Mesenchymal stem cell (in vitro differentiated cells and primary cell): ENCODE measurements at regions not wholly inside any gene's neighbourhood (a gene's known extent, or its start where the extent isn't known, plus 50 kb on each side); places are given as distances from the start of the nearest gene placed in this dataset.

Experiments
- DNase-seq: peaks from one replicate; pipeline ENCODE4 v3.0.0-alpha.2; 2013
- H2AFZ ChIP-seq: one replicate; pipeline ENCODE4 v1.6.1; 2013; ENCODE audit warnings: low read depth, mild to moderate bottlenecking, control low read depth, inconsistent platforms, low read length, moderate library complexity
- H2AK5ac ChIP-seq: 2 replicates; pipeline ENCODE4 v1.6.1; 2013; ENCODE audit warnings: low read length, moderate library complexity, mild to moderate bottlenecking, inconsistent platforms; ENCODE audit not compliant: severe bottlenecking
- H2BK120ac ChIP-seq: one replicate; pipeline ENCODE4 v1.6.1; 2013; ENCODE audit warnings: low read depth, mild to moderate bottlenecking, inconsistent platforms, low read length, moderate library complexity
- H2BK12ac ChIP-seq, 2 experiments: one replicate each; pipeline ENCODE4 v1.6.1; 2013; ENCODE audit warnings: inconsistent platforms in 2 of 2, low read length in 2 of 2, mild to moderate bottlenecking in 2 of 2, moderate library complexity in 2 of 2, control low read depth in 1 of 2
- H2BK15ac ChIP-seq: one replicate; pipeline ENCODE4 v1.6.1; 2013; ENCODE audit warnings: mild to moderate bottlenecking, low read depth, inconsistent platforms; ENCODE audit not compliant: poor library complexity, severe bottlenecking
- H2BK5ac ChIP-seq: 2 replicates; pipeline ENCODE4 v1.6.1; 2013; ENCODE audit warnings: low read depth, mild to moderate bottlenecking, low read length, control low read depth, inconsistent platforms; ENCODE audit not compliant: poor library complexity, severe bottlenecking
- H3K14ac ChIP-seq, 2 experiments: one replicate each; pipeline ENCODE4 v1.6.1; 2013; ENCODE audit warnings: inconsistent platforms in 2 of 2, low read length in 2 of 2, control low read depth in 1 of 2, mild to moderate bottlenecking in 1 of 2, moderate library complexity in 1 of 2
- H3K18ac ChIP-seq, 2 experiments: one replicate each; pipeline ENCODE4 v1.6.1; 2013; ENCODE audit warnings: inconsistent platforms in 2 of 2, low read length in 2 of 2, control low read depth in 1 of 2, low read depth in 1 of 2, mild to moderate bottlenecking in 1 of 2
- H3K23ac ChIP-seq, 2 experiments: one replicate each; pipeline ENCODE4 v1.6.1; 2013; ENCODE audit warnings: inconsistent platforms in 2 of 2, low read length in 2 of 2, mild to moderate bottlenecking in 2 of 2, moderate library complexity in 2 of 2, control low read depth in 1 of 2
- H3K27ac ChIP-seq: 2 replicates; pipeline ENCODE4 v1.5.1; 2013; ENCODE audit warnings: mild to moderate bottlenecking, moderate library complexity, low read length, control low read depth, inconsistent platforms; ENCODE audit not compliant: poor library complexity, severe bottlenecking
- H3K27me3 ChIP-seq, 2 experiments: 2 replicates each; pipeline versions ENCODE4 v1.6.1 to v1.7.0; 2013; ENCODE audit warnings: low read length in 2 of 2, mild to moderate bottlenecking in 2 of 2, moderate library complexity in 2 of 2, control low read depth in 1 of 2, inconsistent platforms in 1 of 2; ENCODE audit not compliant: control insufficient read depth in 1 of 2, insufficient read depth in 1 of 2
- H3K36me3 ChIP-seq, 2 experiments: 2 replicates each; pipeline versions ENCODE4 v1.6.1 to v1.7.0; 2013; ENCODE audit warnings: low read length in 2 of 2, control low read depth in 1 of 2, inconsistent platforms in 1 of 2, low read depth in 1 of 2, mild to moderate bottlenecking in 1 of 2; ENCODE audit not compliant: insufficient read depth in 2 of 2, control insufficient read depth in 1 of 2
- H3K4ac ChIP-seq, 2 experiments: one replicate each; pipeline ENCODE4 v1.6.1; 2013; ENCODE audit warnings: inconsistent platforms in 2 of 2, low read length in 2 of 2, mild to moderate bottlenecking in 2 of 2, moderate library complexity in 2 of 2, control low read depth in 1 of 2, low read depth in 1 of 2
- H3K4me1 ChIP-seq: 2 replicates; pipeline ENCODE4 v1.6.1; 2013; ENCODE audit warnings: low read depth, low read length, control low read depth; ENCODE audit not compliant: control insufficient read depth, insufficient read depth
- H3K4me2 ChIP-seq: 2 replicates; pipeline ENCODE4 v1.6.1; 2013; ENCODE audit warnings: low read length, mild to moderate bottlenecking, inconsistent platforms; ENCODE audit not compliant: poor library complexity, severe bottlenecking
- H3K4me3 ChIP-seq, 2 experiments: 2 replicates each; pipeline versions ENCODE4 v1.5.1 to v1.7.0; 2013; ENCODE audit warnings: low read length in 2 of 2, mild to moderate bottlenecking in 2 of 2, control low read depth in 1 of 2, low read depth in 1 of 2; ENCODE audit not compliant: insufficient read depth in 1 of 2
- H3K79me1 ChIP-seq: replicated peaks from 2 replicates; pipeline ENCODE4 v1.6.1; 2013; ENCODE audit warnings: mild to moderate bottlenecking, control low read depth, low read length, inconsistent platforms; ENCODE audit not compliant: poor library complexity, severe bottlenecking
- H3K9ac ChIP-seq: 2 replicates; pipeline ENCODE4 v1.7.0; 2013; ENCODE audit warnings: mild to moderate bottlenecking, low read length, moderate library complexity
- H3K9me3 ChIP-seq: 2 replicates; pipeline ENCODE4 v1.7.0; 2013; ENCODE audit warnings: mild to moderate bottlenecking, low read length; ENCODE audit not compliant: control insufficient read depth
- H4K8ac ChIP-seq: one replicate; pipeline ENCODE4 v1.6.1; 2013; ENCODE audit warnings: inconsistent platforms, mild to moderate bottlenecking, low read length, moderate library complexity
- H4K91ac ChIP-seq: one replicate; pipeline ENCODE4 v1.6.1; 2013; ENCODE audit warnings: mild to moderate bottlenecking, low read length, inconsistent platforms
- WGBS: methylation state at CpG from one replicate; pipeline ENCODE4 v1.1.7; 2013; ENCODE audit warnings: mixed read lengths; 5-methylcytosine and 5-hydroxymethylcytosine counted together

DNA sequence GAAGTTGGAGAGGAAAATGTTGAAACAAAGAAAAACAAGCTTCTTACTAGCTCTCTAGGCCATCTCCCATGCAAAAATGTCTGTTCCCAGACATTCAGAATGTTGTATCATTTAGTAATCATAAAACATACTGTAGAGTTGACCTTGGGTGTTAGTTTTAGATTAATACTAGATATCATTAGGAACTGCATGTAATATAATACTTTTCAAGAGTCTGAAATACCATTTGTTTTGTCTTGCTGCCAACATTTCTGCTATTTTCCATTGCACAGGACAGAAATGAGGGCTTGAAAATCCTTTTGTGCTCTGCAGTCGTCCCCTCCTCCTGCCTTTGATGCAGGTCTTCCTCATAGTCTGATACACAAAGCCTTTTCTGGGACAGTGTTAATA lies 89.5 kb upstream of the RBMS1 start:
- WGBS: no CpG with 5 or more reads among the region's 1 CpG
- no peaks in the 10 kb centered on the region for H3K9me3 ChIP-seq
- DNase-seq: no peak
- H3K23ac ChIP-seq: no peak overlapping the region
- peak overlapping the region; percentile 8 to 35 for H2BK12ac ChIP-seq
- no peak overlapping the region for H3K4me2 ChIP-seq
- no peak overlapping the region for H2AFZ ChIP-seq
- H3K79me1 ChIP-seq: no peaks in the 10 kb centered on the region
- H2BK15ac ChIP-seq: no peak overlapping the region
- peaks cover 14% of the 10 kb centered on the region for H3K4me1 ChIP-seq
- H2AK5ac ChIP-seq: no peak overlapping the region
- peak overlapping the region; percentile 84 for H3K27ac ChIP-seq
- H3K14ac ChIP-seq: no peak overlapping the region
- no peak overlapping the region for H3K4ac ChIP-seq
- no peaks in the 10 kb centered on the region for H3K36me3 ChIP-seq
- no peak overlapping the region for H3K4me3 ChIP-seq
- H2BK5ac ChIP-seq: no peak overlapping the region
- H3K27me3 ChIP-seq: no peaks in the 10 kb centered on the region
- peak overlapping the region in 1 of 2 experiments; percentile 47 for H3K18ac ChIP-seq
- H4K8ac ChIP-seq: no peak overlapping the region
- peak overlapping the region; percentile 25 for H3K9ac ChIP-seq
- H4K91ac ChIP-seq: no peak overlapping the region
- no peak overlapping the region for H2BK120ac ChIP-seq

DNA sequence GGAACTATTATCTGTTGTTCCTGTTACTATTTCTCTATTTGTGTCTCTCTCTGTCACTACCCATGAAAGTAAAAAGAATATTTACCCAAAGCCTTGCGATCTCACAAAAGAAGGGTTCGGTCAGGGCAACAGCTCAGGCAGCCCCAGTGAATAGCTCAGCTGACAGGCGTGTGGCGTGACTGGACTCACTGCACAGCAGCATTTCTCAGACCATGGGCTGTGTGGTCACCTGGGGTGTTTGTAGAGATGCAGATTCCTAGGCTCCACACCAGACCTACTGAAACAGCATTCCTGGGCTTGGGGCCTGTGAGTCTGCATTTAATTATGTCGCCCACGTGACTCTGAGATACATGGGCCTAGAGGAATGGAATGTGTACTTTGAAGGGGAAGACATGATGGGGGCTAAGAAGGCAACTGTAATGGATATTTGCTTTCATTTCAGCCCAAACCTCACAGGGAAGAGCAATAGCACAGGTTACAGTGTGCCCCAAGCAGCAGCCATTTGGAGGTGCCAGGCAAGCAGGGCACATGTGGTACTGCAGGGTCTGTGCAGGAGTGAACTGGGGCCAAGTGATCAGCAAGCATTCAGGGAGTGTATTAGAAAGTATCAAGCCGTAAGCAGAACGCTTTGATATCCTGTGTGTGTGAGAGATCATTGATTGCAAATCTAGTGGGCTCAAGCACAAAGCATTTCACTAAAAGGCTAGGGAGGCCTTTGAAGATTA lies 90.4 kb upstream of the RBMS1 start:
- no peak overlapping the region for H3K23ac ChIP-seq
- peak overlapping the region; percentile 82 to 90 for H2BK12ac ChIP-seq
- no peaks in the 10 kb centered on the region for H3K36me3 ChIP-seq
- no peaks in the 10 kb centered on the region for H3K9me3 ChIP-seq
- peak overlapping the region in 1 of 2 experiments; percentile 61 for H3K14ac ChIP-seq
- peak overlapping the region; percentile 84 to 86 for H3K18ac ChIP-seq
- H4K8ac ChIP-seq: peak overlapping the region; percentile 76
- H3K4me3 ChIP-seq: peak overlapping the region in 1 of 2 experiments; percentile 24
- peak overlapping the region; percentile 84 for H4K91ac ChIP-seq
- no peaks in the 10 kb centered on the region for H3K27me3 ChIP-seq
- DNase-seq: no peak
- H3K27ac ChIP-seq: peak overlapping the region; percentile 84
- peak overlapping the region; percentile 10 for H2AFZ ChIP-seq
- no peak overlapping the region for H3K9ac ChIP-seq
- H3K79me1 ChIP-seq: no peaks in the 10 kb centered on the region
- peak overlapping the region; percentile 75 for H2BK5ac ChIP-seq
- no peak overlapping the region for H2BK120ac ChIP-seq
- WGBS: 96% methylated on average over 8 of the region's 8 CpGs
- no peak overlapping the region for H3K4me2 ChIP-seq
- peak overlapping the region; percentile 95 for H2AK5ac ChIP-seq
- H3K4me1 ChIP-seq: peaks cover 14% of the 10 kb centered on the region
- H2BK15ac ChIP-seq: no peak overlapping the region
- peak overlapping the region; percentile 17 to 80 for H3K4ac ChIP-seq

DNA sequence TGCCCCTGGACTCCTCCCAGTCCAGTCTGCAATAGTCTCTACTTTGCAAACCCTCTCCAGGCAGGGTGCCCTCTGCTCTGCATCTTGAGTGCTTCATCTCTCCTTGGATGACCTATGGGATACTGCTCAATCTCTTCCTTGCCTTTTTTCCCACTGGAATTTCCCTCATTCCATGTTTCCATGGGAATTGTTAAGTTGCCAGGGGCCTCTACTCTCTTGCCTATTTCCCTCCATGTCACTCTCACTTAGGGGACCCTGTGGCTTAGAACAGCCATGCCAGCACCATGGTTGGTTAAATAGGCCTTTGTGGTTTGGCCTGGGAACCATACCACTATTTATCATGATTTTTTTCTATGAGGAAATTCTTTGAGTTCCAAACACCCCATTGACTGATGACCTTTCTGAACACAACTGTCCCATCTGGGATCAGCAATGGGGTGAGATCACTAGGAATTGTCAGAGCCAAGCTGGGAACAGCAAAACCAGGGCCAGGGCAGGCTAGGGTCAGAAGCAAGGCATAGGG lies 91.4 kb upstream of the RBMS1 start:
- Histone ChIP-seq H3K4me1 (peaks cover 14% of the 10 kb centered on the region), H3K4me2 (no peak overlapping the region), H3K9me3 (no peaks in the 10 kb centered on the region), H2AFZ (no peak overlapping the region), H2AK5ac (peak overlapping the region; percentile 7), H3K27ac (no peak overlapping the region), H3K14ac (peak overlapping the region in 1 of 2 experiments; percentile 26), H3K4ac (peak overlapping the region; percentile 30 to 33), H2BK15ac (no peak overlapping the region), H4K8ac (no peak overlapping the region), H3K23ac (no peak overlapping the region), H3K36me3 (no peaks in the 10 kb centered on the region), H3K79me1 (no peaks in the 10 kb centered on the region), H3K4me3 (no peak overlapping the region), H3K9ac (no peak overlapping the region), H2BK12ac (peak overlapping the region; percentile 53 to 85), H2BK5ac (no peak overlapping the region), H3K18ac (peak overlapping the region in 1 of 2 experiments; percentile 86), H4K91ac (peak overlapping the region; percentile 81), H2BK120ac (peak overlapping the region; percentile 22), H3K27me3 (no peaks in the 10 kb centered on the region)
- peak; percentile 70 for DNase-seq

DNA sequence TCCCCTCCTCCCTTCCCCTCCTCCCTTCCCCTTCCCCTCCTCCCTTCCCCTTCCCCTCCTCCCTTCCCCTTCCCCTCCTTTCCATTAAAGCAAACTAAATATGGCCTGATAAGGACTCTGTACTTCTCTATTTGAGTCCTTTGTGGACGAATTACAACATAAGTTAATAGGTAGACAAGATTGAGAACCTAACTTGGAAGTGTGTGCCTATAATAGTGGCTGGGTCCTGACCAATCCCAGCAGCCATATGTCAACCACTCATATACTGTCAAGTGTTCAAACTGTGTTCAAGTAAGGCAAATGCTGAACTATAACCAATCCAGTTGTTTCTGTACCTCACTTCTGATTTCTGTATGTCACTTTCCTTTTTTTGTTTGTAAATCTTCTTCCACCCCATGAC lies 97.1 kb upstream of the RBMS1 start:
- peak; percentile 34 for DNase-seq
- Histone ChIP-seq H2AFZ (no peak overlapping the region), H2BK5ac (no peak overlapping the region), H3K4me3 (no peak overlapping the region), H3K4me1 (no peaks in the 10 kb centered on the region), H3K18ac (no peak overlapping the region), H3K4ac (no peak overlapping the region), H3K4me2 (no peak overlapping the region), H3K14ac (no peak overlapping the region), H3K23ac (no peak overlapping the region), H3K9ac (no peak overlapping the region), H2BK15ac (no peak overlapping the region), H3K9me3 (no peaks in the 10 kb centered on the region), H4K91ac (no peak overlapping the region), H3K36me3 (no peaks in the 10 kb centered on the region), H3K27me3 (no peaks in the 10 kb centered on the region), H3K79me1 (no peaks in the 10 kb centered on the region), H3K27ac (no peak overlapping the region), H2BK120ac (no peak overlapping the region), H2AK5ac (no peak overlapping the region), H2BK12ac (no peak overlapping the region), H4K8ac (no peak overlapping the region)
- WGBS: no CpG with 5 or more reads among the region's 1 CpG
